ENCODE measurements at regions not wholly inside any gene's neighbourhood (a gene's known extent, or its start where the extent isn't known, plus 50 kb on each side); places are given as distances from the start of the nearest gene placed in this dataset.

- H3K4me1 ChIP-seq (ENCODE audit: insufficient read depth, low read length) = no peaks in the 10 kb centered on the region
- no peak overlapping the region for H3K4me3 ChIP-seq (ENCODE audit: low read depth in 1 of 2, low read length in 2 of 2)
- H3K9ac ChIP-seq (ENCODE audit: low read length) = no peak overlapping the region
- no peaks in the 10 kb centered on the region for H3K9me3 ChIP-seq (ENCODE audit: low read length)
- H3K27ac ChIP-seq (ENCODE audit: low read depth, low read length) = no peak overlapping the region
- H3K27me3 ChIP-seq (ENCODE audit: control insufficient read depth in 1 of 2, insufficient read depth in 2 of 2, low read length in 2 of 2) = no peaks in the 10 kb centered on the region
- H3K36me3 ChIP-seq (ENCODE audit: insufficient read depth, low read length) = no peaks in the 10 kb centered on the region
Measured at GRCh38 chr2:105961599-105962146, 217.0 kb downstream of the NCK2 start.

GRCh38 chr2:105959357-105959756, 214.6 kb downstream of the NCK2 start:
- Histone ChIP-seq H3K36me3 (ENCODE audit: insufficient read depth, low read length) (no peaks in the 10 kb centered on the region), H3K4me3 (ENCODE audit: low read depth in 1 of 2, low read length in 2 of 2) (no peak overlapping the region), H3K27me3 (ENCODE audit: control insufficient read depth in 1 of 2, insufficient read depth in 2 of 2, low read length in 2 of 2) (no peaks in the 10 kb centered on the region), H3K9ac (ENCODE audit: low read length) (no peak overlapping the region), H3K4me1 (ENCODE audit: insufficient read depth, low read length) (no peaks in the 10 kb centered on the region), H3K9me3 (ENCODE audit: low read length) (no peaks in the 10 kb centered on the region), H3K27ac (ENCODE audit: low read depth, low read length) (no peak overlapping the region)

- no peak overlapping the region for H3K4me3 ChIP-seq (ENCODE audit: low read depth in 1 of 2, low read length in 2 of 2)
- no peaks in the 10 kb centered on the region for H3K4me1 ChIP-seq (ENCODE audit: insufficient read depth, low read length)
- no peak overlapping the region for H3K9ac ChIP-seq (ENCODE audit: low read length)
- no peak overlapping the region for H3K27ac ChIP-seq (ENCODE audit: low read depth, low read length)
- H3K9me3 ChIP-seq (ENCODE audit: low read length) = no peaks in the 10 kb centered on the region
- no peaks in the 10 kb centered on the region for H3K36me3 ChIP-seq (ENCODE audit: insufficient read depth, low read length)
- no peaks in the 10 kb centered on the region for H3K27me3 ChIP-seq (ENCODE audit: control insufficient read depth in 1 of 2, insufficient read depth in 2 of 2, low read length in 2 of 2)
Measured at GRCh38 chr2:105954891-105955290, 210.2 kb downstream of the NCK2 start.

GRCh38 chr2:105953942-105954341, 209.2 kb downstream of the NCK2 start:
- H3K4me3 ChIP-seq (ENCODE audit: low read depth in 1 of 2, low read length in 2 of 2) = no peak overlapping the region

GRCh38 chr2:105952131-105952530, 207.4 kb downstream of the NCK2 start:
- Histone ChIP-seq H3K27me3 (ENCODE audit: control insufficient read depth in 1 of 2, insufficient read depth in 2 of 2, low read length in 2 of 2) (no peaks in the 10 kb centered on the region), H3K4me1 (ENCODE audit: insufficient read depth, low read length) (no peaks in the 10 kb centered on the region), H3K9ac (ENCODE audit: low read length) (no peak overlapping the region), H3K27ac (ENCODE audit: low read depth, low read length) (no peak overlapping the region), H3K9me3 (ENCODE audit: low read length) (no peaks in the 10 kb centered on the region), H3K4me3 (ENCODE audit: low read depth in 1 of 2, low read length in 2 of 2) (no peak overlapping the region), H3K36me3 (ENCODE audit: insufficient read depth, low read length) (no peaks in the 10 kb centered on the region)

More at GRCh38 chr2:105953942-105954341, 209.2 kb downstream of the NCK2 start:
- H3K27ac ChIP-seq (ENCODE audit: low read depth, low read length) = no peak overlapping the region
- no peaks in the 10 kb centered on the region for H3K36me3 ChIP-seq (ENCODE audit: insufficient read depth, low read length)
- no peaks in the 10 kb centered on the region for H3K27me3 ChIP-seq (ENCODE audit: control insufficient read depth in 1 of 2, insufficient read depth in 2 of 2, low read length in 2 of 2)
- no peaks in the 10 kb centered on the region for H3K9me3 ChIP-seq (ENCODE audit: low read length)
- no peak overlapping the region for H3K9ac ChIP-seq (ENCODE audit: low read length)
- H3K4me1 ChIP-seq (ENCODE audit: insufficient read depth, low read length) = no peaks in the 10 kb centered on the region

- Histone ChIP-seq H3K4me1 (ENCODE audit: insufficient read depth, low read length) (no peaks in the 10 kb centered on the region), H3K27ac (ENCODE audit: low read depth, low read length) (no peak overlapping the region), H3K36me3 (ENCODE audit: insufficient read depth, low read length) (no peaks in the 10 kb centered on the region), H3K9ac (ENCODE audit: low read length) (no peak overlapping the region), H3K27me3 (ENCODE audit: control insufficient read depth in 1 of 2, insufficient read depth in 2 of 2, low read length in 2 of 2) (no peaks in the 10 kb centered on the region), H3K4me3 (ENCODE audit: low read depth in 1 of 2, low read length in 2 of 2) (no peak overlapping the region), H3K9me3 (ENCODE audit: low read length) (no peaks in the 10 kb centered on the region)
Measured at GRCh38 chr2:105951384-105951694, 206.6 kb downstream of the NCK2 start.

- no peak overlapping the region for H3K27ac ChIP-seq (ENCODE audit: low read depth, low read length)
- no peaks in the 10 kb centered on the region for H3K27me3 ChIP-seq (ENCODE audit: control insufficient read depth in 1 of 2, insufficient read depth in 2 of 2, low read length in 2 of 2)
Measured at GRCh38 chr2:105950521-105951383, 206.0 kb downstream of the NCK2 start.

GRCh38 chr2:105943977-105944376, 199.3 kb downstream of the NCK2 start:
- Histone ChIP-seq H3K4me1 (ENCODE audit: insufficient read depth, low read length) (no peaks in the 10 kb centered on the region), H3K4me3 (ENCODE audit: low read depth in 1 of 2, low read length in 2 of 2) (no peak overlapping the region), H3K27ac (ENCODE audit: low read depth, low read length) (no peak overlapping the region), H3K36me3 (ENCODE audit: insufficient read depth, low read length) (no peaks in the 10 kb centered on the region), H3K9ac (ENCODE audit: low read length) (no peak overlapping the region), H3K9me3 (ENCODE audit: low read length) (no peaks in the 10 kb centered on the region), H3K27me3 (ENCODE audit: control insufficient read depth in 1 of 2, insufficient read depth in 2 of 2, low read length in 2 of 2) (no peaks in the 10 kb centered on the region)

More at GRCh38 chr2:105950521-105951383, 206.0 kb downstream of the NCK2 start:
- H3K9ac ChIP-seq (ENCODE audit: low read length) = no peak overlapping the region
- no peaks in the 10 kb centered on the region for H3K36me3 ChIP-seq (ENCODE audit: insufficient read depth, low read length)
- H3K4me3 ChIP-seq (ENCODE audit: low read depth in 1 of 2, low read length in 2 of 2) = no peak overlapping the region
- H3K4me1 ChIP-seq (ENCODE audit: insufficient read depth, low read length) = no peaks in the 10 kb centered on the region
- no peaks in the 10 kb centered on the region for H3K9me3 ChIP-seq (ENCODE audit: low read length)

All from muscle layer of colon (tissue), 2 donors.